Ectodermal cell (in vitro differentiated cells): ENCODE measurements at regions not wholly inside any gene's neighbourhood (a gene's known extent, or its start where the extent isn't known, plus 50 kb on each side); places are given as distances from the start of the nearest gene placed in this dataset.

Source experiments
- H3K27ac ChIP-seq: 2 replicates; pipeline ENCODE4 v1.7.0; 2013; ENCODE audit warnings: mild to moderate bottlenecking, low read depth, low read length; ENCODE audit not compliant: insufficient read depth, poor library complexity, severe bottlenecking
- H3K27me3 ChIP-seq: 2 replicates; pipeline ENCODE4 v1.7.0; 2013; ENCODE audit warnings: mild to moderate bottlenecking, low read length; ENCODE audit not compliant: insufficient read depth, control insufficient read depth, poor library complexity, severe bottlenecking
- H3K36me3 ChIP-seq: one replicate; pipeline ENCODE4 v1.7.0; 2013; ENCODE audit warnings: low read length; ENCODE audit not compliant: control insufficient read depth, insufficient read depth
- H3K4me1 ChIP-seq: one replicate; pipeline ENCODE4 v1.7.0; 2013; ENCODE audit warnings: low read length; ENCODE audit not compliant: control insufficient read depth, insufficient read depth
- H3K4me3 ChIP-seq: 2 replicates; pipeline ENCODE4 v1.7.0; 2013; ENCODE audit warnings: low read depth, low read length, control low read depth; ENCODE audit not compliant: insufficient read depth
- H3K9me3 ChIP-seq: 2 replicates; pipeline ENCODE4 v1.7.0; 2013; ENCODE audit warnings: mild to moderate bottlenecking, low read length, moderate library complexity; ENCODE audit not compliant: control insufficient read depth
- WGBS, 2 experiments: methylation state at CpG; one replicate each; pipeline ENCODE4 v1.1.7; 2013; ENCODE audit warnings: missing lambda C conversion rate in 2 of 2; 5-methylcytosine and 5-hydroxymethylcytosine counted together

DNA sequence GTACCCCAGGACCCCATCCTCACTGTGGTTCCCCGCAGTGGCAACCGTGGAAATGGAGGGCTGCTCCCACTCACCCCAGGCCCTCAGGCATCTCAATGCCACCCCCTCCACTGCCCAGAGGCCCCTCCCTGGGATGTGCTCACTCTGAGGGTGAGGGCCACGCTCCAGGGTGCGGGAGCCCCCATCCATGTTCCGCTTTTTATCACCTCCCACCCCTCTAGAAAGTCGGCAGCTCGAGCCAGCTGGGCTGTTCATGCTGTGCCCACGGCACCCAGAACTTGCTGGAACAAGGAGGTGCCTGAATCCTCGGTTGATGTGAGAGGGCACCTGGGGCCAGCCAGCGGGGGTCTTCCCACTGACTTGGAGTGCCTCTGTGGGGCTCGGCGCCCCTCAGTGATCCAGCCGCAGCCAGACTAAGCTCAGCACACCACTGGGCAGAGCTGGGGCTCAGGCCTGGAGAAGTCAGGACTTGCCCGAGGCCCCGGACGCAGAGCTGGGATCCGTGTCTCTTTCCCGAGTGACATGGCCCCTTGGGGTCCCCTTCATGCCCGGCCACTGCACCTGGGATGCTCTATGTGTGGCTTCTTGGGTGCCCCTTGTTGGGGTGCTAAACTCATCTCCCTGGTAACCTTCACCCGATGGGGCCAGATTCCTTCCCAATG, 143.1 kb upstream of the GSE1 start:
- Histone ChIP-seq H3K9me3 (no peaks in the 10 kb centered on the region), H3K27ac (no peak overlapping the region), H3K36me3 (no peaks in the 10 kb centered on the region), H3K27me3 (peaks cover 9% of the 10 kb centered on the region), H3K4me1 (peaks cover 26% of the 10 kb centered on the region), H3K4me3 (no peak overlapping the region)
- 85 to 88% methylated on average over 20 of the region's 20 CpGs for WGBS, 2 experiments

DNA sequence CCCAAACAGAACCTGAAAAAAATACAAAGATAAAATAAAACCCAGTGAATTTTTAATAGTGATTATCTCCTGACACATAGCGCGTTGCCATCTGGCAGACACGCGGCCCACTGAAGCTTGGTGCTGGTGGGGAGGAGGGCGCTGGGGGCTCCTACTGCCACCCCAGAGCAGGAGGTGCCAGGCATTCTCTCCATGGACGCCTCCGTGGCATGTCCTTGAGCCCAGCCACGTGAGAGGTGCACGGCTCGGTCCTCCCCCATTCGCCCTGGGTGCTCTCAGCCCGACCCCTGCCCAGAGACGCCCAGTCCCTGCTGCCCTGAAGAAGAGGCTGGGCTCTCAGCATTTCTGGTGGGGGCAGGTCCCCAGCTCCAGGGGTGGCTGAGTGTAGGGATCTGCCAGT, 142.2 kb upstream of the GSE1 start:
- H3K27me3 ChIP-seq: peaks cover under 1% of the 10 kb centered on the region
- no peaks in the 10 kb centered on the region for H3K36me3 ChIP-seq
- 90% methylated on average over 13 of the region's 13 CpGs for WGBS, 2 experiments
- H3K4me3 ChIP-seq: no peak overlapping the region
- H3K27ac ChIP-seq: no peak overlapping the region
- H3K9me3 ChIP-seq: no peaks in the 10 kb centered on the region
- H3K4me1 ChIP-seq: peaks cover 32% of the 10 kb centered on the region

DNA sequence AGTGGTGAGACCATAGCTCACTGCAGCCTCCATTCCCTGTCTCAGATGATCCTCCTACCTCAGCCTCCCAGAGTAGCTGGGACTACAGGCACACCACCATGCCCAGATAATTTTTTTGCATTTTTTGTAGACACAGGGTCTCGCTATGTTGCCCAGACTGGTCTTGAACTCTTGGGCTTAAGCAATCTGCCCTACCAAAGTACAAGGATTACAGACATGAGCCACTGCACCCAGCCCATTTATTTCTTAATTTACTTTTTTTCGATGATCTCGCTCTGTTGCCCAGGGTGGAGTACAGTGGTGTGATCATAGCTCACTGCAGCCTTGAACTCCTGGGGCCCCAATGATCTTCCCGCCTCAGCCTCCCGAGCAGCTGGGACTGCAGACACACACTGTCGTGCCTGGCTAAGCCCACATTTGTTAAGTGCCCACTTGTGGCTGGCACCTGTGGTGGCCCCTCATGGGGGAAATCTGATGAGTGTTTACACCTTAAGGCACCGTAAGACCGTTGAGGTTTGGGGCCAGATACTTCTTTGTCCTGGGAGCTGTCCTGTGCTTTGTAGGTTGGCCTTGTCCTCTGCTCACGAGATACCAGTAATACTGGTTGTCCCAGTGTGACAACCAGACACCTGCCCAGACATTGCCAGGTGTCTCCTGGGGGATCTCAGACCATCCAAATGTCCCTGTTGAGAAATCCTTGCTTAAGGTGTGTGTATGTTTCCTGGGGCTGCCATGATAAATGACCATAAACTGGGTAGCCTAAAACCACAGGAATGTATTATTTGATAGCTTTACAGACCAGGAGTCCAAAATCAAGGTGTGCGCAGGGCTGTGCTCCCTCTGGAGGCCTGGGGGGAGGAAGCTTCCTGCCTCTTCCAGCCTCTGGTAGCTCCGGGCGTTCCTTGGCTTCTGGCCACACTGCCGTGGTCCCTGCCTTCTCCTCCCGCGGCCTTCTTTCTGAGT, 141.4 kb upstream of the GSE1 start:
- Histone ChIP-seq H3K4me1 (peaks cover 32% of the 10 kb centered on the region), H3K36me3 (no peaks in the 10 kb centered on the region), H3K27ac (no peak overlapping the region), H3K27me3 (no peaks in the 10 kb centered on the region), H3K9me3 (no peaks in the 10 kb centered on the region), H3K4me3 (no peak overlapping the region)
- 92% methylated on average over 15 of the region's 15 CpGs for WGBS, 2 experiments

GRCh38 chr16:85472514-85472913, 140.6 kb upstream of the GSE1 start:
- Histone ChIP-seq H3K9me3 (no peaks in the 10 kb centered on the region), H3K4me3 (no peak overlapping the region), H3K27me3 (no peaks in the 10 kb centered on the region), H3K4me1 (peaks cover 32% of the 10 kb centered on the region), H3K36me3 (no peaks in the 10 kb centered on the region), H3K27ac (no peak overlapping the region)
- 92 to 96% methylated on average over 9 of the region's 9 CpGs for WGBS, 2 experiments

DNA sequence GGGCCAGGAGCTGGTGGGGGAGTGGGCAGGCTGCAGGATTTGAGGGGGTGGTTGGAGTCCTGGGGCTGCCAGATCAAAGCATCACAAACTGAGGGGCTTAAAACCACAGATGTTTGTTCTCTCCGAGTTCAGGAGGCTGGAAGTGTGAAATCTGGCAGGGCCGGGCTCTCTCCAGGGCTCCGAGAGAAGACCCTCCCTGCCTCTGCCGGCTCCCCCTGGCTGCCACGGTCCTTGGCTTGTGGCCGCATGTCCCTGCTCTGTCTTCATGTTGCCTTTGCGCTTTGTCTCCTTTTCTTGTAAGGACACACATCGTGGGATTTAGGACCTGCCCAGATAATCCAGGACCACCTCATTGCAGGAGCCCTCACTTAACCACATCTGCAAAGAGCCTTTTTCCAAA, 139.8 kb upstream of the GSE1 start:
- 51% methylated on average over 8 of the region's 8 CpGs for WGBS, 2 experiments
- H3K27me3 ChIP-seq: no peaks in the 10 kb centered on the region
- H3K4me1 ChIP-seq: peaks cover 32% of the 10 kb centered on the region
- no peak overlapping the region for H3K4me3 ChIP-seq
- H3K9me3 ChIP-seq: no peaks in the 10 kb centered on the region
- H3K27ac ChIP-seq: no peak overlapping the region
- no peaks in the 10 kb centered on the region for H3K36me3 ChIP-seq

- Histone ChIP-seq H3K27ac (no peak overlapping the region), H3K4me3 (no peak overlapping the region), H3K36me3 (no peaks in the 10 kb centered on the region), H3K4me1 (peaks cover 32% of the 10 kb centered on the region), H3K27me3 (no peaks in the 10 kb centered on the region), H3K9me3 (no peaks in the 10 kb centered on the region)
- 41 to 51% methylated on average over 21 of the region's 21 CpGs for WGBS, 2 experiments
These were observed 139.1 kb upstream of the GSE1 start for GRCh38 chr16:85473909-85474620.

DNA sequence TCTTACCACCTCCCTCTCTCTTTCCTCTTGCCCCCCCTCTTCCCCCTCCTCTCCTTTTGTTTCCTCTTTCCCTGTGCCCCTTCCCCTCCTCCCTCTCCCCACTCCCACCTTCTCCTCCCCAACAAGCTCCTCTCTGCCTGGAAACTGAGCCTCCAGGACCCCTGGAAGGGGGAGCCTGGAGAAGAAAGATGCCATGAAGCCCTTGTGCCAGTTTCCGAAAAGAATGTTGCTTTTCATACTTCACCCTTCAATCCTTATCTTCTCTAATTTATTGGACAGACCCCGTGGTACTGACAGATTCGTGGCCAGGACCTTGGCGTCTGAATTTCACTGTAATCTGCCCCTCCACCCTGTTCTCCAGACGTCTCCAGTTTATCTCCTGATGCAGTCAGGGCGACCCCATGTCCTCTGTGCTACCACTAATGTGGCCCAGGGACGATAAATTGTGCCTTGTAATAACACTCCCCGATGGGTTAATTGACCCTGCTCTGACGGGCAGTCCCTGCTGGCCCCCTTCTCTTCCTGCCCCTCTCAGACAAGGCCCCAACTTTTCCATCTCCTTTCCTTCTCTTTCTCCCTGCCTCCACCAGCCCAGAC, 138.4 kb upstream of the GSE1 start:
- no peak overlapping the region for H3K4me3 ChIP-seq
- no peak overlapping the region for H3K27ac ChIP-seq
- no peaks in the 10 kb centered on the region for H3K9me3 ChIP-seq
- H3K4me1 ChIP-seq: peaks cover 32% of the 10 kb centered on the region
- no peaks in the 10 kb centered on the region for H3K27me3 ChIP-seq
- H3K36me3 ChIP-seq: no peaks in the 10 kb centered on the region
- WGBS, 2 experiments: 72% methylated on average over 9 of the region's 9 CpGs

DNA sequence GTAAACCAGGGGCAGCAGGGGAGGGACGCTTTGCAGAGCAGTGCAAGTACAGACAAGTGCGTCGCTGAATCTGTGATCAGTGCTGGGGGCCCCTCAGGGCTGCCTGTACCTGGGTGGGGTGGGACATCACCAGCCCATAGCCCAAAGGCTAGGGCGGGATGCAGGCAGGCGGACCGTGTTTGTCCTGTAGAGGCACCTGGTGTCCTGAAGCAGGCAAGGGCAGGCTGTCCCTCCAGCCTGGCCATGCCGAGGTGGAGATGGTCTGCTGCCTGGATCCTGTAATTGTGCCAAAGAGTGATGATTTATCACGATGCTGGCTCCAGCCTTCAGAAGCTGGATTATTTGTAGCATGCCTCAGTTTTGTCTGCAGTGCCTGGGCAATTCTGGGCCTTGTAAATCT, 137.9 kb upstream of the GSE1 start:
- 83 to 84% methylated on average over 8 of the region's 8 CpGs for WGBS, 2 experiments
- Histone ChIP-seq H3K9me3 (no peaks in the 10 kb centered on the region), H3K27ac (no peak overlapping the region)

DNA sequence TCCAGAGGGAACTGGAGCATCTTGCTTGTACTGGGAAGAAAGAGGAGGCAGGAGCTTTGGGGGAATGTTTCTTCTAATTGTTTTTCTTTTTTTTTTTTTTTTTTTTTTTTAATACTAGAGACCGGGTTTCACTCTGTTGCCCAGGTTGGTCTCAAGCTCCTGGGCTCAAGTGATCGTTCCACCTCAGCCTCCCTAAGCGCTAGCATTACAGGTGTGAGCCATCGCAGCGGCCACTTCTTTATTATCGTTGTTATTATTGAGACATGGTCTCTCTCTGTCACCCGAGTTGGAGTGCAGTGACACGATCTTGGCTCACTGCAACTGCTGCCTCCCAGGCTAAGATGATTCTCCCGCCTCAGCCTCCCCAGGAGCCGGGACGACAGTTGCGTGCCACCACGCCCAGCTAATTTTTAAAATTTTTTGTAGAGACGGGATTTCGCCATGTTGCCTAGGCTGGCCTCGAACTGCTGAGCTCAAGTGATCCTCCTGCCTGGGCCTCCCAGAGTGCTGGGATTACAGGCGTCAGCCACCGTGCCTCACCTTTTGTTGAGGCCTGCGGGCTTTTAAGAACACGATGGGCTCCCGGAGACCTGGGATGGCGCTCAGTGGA, 137.3 kb upstream of the GSE1 start:
- Histone ChIP-seq H3K36me3 (no peaks in the 10 kb centered on the region), H3K9me3 (no peaks in the 10 kb centered on the region), H3K4me3 (no peak overlapping the region), H3K4me1 (peaks cover 32% of the 10 kb centered on the region), H3K27me3 (no peaks in the 10 kb centered on the region), H3K27ac (no peak overlapping the region)
- 92 to 94% methylated on average over 22 of the region's 22 CpGs for WGBS, 2 experiments

More for the DNA sequence above, 137.9 kb upstream of the GSE1 start:
- Histone ChIP-seq H3K36me3 (no peaks in the 10 kb centered on the region), H3K4me1 (peaks cover 32% of the 10 kb centered on the region), H3K27me3 (no peaks in the 10 kb centered on the region), H3K4me3 (no peak overlapping the region)
